ENCODE measurements at regions not wholly inside any gene's neighbourhood (a gene's known extent, or its start where the extent isn't known, plus 50 kb on each side); places are given as distances from the start of the nearest gene placed in this dataset.
"Not testable (repeated sequence)": the region's sequence is repeated elsewhere in the genome, so short reads cannot be mapped to it uniquely, and the experiment has no call there.

- no peak for DNase-seq (ENCODE audit: low read depth)
Observed at GRCh38 chr5:86671536-86671935, 53.8 kb downstream of the COX7C start.

- no peak for DNase-seq (ENCODE audit: low read depth)
Observed at GRCh38 chr5:86674069-86674468, 56.3 kb downstream of the COX7C start.

- no peak for DNase-seq (ENCODE audit: low read depth)
Observed at GRCh38 chr5:86675311-86675710, 57.6 kb downstream of the COX7C start.

GRCh38 chr5:86679529-86679928, 61.8 kb downstream of the COX7C start:
- DNase-seq (ENCODE audit: low read depth) = no peak

- no peak for DNase-seq (ENCODE audit: low read depth)
Observed at GRCh38 chr5:86679949-86680348, 62.2 kb downstream of the COX7C start.

- DNase-seq (ENCODE audit: low read depth) = no peak
Observed at GRCh38 chr5:86684222-86684621, 66.5 kb downstream of the COX7C start.

GRCh38 chr5:86686046-86686445, 68.3 kb downstream of the COX7C start:
- DNase-seq (ENCODE audit: low read depth) = no peak

- DNase-seq (ENCODE audit: low read depth) = no peak
Observed at GRCh38 chr5:86688406-86688805, 70.7 kb downstream of the COX7C start.

GRCh38 chr5:86689103-86689729, 71.5 kb downstream of the COX7C start:
- no peak for DNase-seq (ENCODE audit: low read depth)

GRCh38 chr5:86709157-86709881, 91.6 kb downstream of the COX7C start:
- DNase-seq (ENCODE audit: low read depth) = no peak

- no peak for DNase-seq (ENCODE audit: low read depth)
Observed at GRCh38 chr5:86716121-86716520, 98.4 kb downstream of the COX7C start.

GRCh38 chr5:86731319-86732117, 113.8 kb downstream of the COX7C start:
- DNase-seq (ENCODE audit: low read depth) = not testable (repeated sequence)

- no peak for DNase-seq (ENCODE audit: low read depth)
Observed at GRCh38 chr5:86735370-86735769, 117.6 kb downstream of the COX7C start.

- no peak for DNase-seq (ENCODE audit: low read depth)
Observed at GRCh38 chr5:86737579-86737978, 119.8 kb downstream of the COX7C start.

GRCh38 chr5:86748538-86749105, 130.9 kb downstream of the COX7C start:
- DNase-seq (ENCODE audit: low read depth) = no peak

- no peak for DNase-seq (ENCODE audit: low read depth)
Observed at GRCh38 chr5:86749841-86750240, 132.1 kb downstream of the COX7C start.

- DNase-seq (ENCODE audit: low read depth) = no peak
Observed at GRCh38 chr5:86756839-86757238, 139.1 kb downstream of the COX7C start.

- DNase-seq (ENCODE audit: low read depth) = no peak
Observed at GRCh38 chr5:86757824-86758223, 140.1 kb downstream of the COX7C start.

GRCh38 chr5:86760661-86761060, 142.9 kb downstream of the COX7C start:
- DNase-seq (ENCODE audit: low read depth) = no peak

- DNase-seq (ENCODE audit: low read depth) = no peak
Observed at GRCh38 chr5:86763929-86764328, 146.2 kb downstream of the COX7C start.

GRCh38 chr5:86765778-86766502, 148.2 kb downstream of the COX7C start:
- no peak for DNase-seq (ENCODE audit: low read depth)

- no peak for DNase-seq (ENCODE audit: low read depth)
Observed at GRCh38 chr5:86768699-86769202, 151.0 kb downstream of the COX7C start.

Data from T-helper 22 cell (primary cell).